HG03060 (cell line): ENCODE measurements at regions not wholly inside any gene's neighbourhood (a gene's known extent, or its start where the extent isn't known, plus 50 kb on each side); places are given as distances from the start of the nearest gene placed in this dataset.
"Not testable (repeated sequence)": the region's sequence is repeated elsewhere in the genome, so short reads cannot be mapped to it uniquely, and the experiment has no call there.

Source experiments
- ATAC-seq: cut with Tn5 transposase; IDR thresholded peaks from one replicate; pipeline ENCODE4 v1.9.1; 2021; ENCODE audit warnings: low read depth, moderate number of reproducible peaks; ENCODE audit not compliant: unreplicated experiment

DNA sequence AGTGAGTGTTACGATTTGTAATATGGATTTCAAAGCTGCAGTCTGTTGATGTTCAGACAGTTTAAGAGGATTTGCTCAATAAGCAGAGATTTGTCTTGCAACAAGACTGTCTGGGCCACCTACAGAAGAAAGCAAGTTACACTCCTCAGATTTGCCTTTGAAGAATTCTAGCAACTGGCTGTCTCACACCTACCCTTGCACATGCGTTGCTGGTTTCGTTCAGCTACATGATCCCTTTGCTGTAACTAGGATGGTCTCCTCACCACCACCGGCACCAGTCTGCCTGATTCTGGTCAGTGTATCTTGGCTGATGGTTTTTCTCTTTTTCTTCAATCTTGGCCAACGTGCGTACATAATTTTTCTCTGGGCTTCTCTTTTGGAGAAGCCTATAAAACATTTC is 172.7 kb upstream of the LCORL start:
- no peak for ATAC-seq

DNA sequence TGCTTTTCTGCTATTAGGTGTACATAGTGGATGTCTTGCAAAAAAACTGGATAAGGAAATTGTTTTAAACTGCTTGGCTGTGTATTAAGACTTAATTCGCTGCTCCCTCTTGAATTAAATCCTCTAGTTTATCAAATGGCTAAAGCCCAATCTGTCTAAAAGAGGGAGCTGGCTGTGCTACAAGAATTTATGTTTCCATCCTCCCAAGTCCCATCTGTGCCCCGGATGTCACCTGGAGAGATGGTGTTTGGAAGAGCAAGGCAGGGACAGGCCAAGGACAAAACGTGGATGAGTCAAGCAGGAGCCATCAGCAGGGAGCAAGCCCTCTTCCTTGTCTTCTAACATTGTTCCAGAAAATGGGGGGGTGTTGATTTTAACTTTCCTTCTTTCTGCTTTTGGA is 171.3 kb upstream of the LCORL start:
- ATAC-seq = no peak

DNA sequence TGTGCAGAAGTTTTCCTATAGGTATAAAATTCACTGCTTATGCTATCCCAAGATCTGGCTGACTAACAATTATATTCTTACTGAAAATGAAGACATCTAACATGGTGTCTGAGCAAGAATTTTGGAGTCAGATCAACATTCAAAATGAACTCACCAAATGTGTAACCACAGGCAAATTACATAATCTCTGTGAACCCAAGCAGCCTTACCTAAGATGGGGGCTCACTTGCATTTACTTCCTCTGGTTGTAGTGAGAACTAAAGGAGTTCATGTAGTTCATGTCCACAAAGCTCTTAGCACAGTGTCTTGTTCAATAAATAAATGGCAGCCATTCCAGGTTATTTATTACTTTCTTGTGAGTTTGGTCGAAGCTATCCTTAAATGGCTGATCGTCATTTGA is 163.9 kb upstream of the LCORL start:
- ATAC-seq = no peak

DNA sequence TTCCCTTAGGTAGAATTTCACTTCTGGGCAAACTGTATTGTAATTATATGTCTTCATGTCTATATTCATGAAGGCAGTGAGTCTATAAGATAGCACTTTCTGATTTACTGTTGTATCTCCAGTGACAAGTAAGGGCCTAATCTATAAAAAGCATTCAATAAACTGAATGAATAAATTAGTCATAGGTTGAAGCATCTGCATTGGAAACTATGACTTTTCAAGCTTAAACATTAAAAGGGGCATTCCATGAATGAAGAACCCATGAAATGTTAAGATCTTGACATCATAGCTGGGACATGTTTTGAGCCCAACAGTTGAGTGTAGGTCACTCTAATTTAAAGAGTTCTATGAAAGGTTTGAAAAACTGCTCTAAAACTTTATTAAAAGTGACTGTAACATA is 159.3 kb upstream of the LCORL start:
- no peak for ATAC-seq

DNA sequence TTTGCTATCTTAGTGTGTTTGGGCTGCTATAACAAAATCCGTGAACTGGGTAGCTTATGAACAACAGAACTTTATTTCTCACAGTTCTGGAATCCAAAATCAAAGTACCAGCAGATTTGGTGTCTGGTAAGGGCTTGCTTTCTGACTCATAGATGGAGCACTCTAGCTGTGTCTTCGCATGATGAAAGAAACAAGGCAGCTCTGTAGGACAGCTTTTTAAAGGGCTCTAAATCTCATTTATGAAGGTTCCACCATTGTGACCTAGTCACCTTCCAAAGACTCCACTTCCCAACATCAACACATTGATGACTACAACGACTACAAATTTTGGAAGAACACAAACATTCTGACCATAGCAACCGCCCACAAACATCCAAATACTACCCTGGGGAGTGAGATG is 158.6 kb upstream of the LCORL start:
- ATAC-seq = no peak

DNA sequence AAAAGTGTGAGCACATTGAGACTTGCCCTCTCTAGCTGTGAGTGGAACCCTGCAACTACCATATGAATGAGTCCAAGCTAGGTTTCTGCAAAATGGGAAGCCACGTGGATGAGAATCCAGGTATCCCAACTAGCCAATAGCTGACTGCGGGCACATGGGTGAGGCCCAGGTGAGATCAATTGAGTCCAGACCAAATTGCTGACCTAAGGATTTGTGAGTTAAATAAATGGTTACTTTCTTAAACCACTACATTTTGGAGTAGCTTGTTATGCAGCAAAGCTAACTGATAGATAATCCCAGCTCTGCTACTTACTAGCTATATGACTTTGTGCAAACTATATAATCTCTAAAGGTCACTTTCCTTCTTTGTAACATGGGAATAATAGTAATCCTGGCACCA is 150.3 kb upstream of the LCORL start:
- ATAC-seq = no peak

DNA sequence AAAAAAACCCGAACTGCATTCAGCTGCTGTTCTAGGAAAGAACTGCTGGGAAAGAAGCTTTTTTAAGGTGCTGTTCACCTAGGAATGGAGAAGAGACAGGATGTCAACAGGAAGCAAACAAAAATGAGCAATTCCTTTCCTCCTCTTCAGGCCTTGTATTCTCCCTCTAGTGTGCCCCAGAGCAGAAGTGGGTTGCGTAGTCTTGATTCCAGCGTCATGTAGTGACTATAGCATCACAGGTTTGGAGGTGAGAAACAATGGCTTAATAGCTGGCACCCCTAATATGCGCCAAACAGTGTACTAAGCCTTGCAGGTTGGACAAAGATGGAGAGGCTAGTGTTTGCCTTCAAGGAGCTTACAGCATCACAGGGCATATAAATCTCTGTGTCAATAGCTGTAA is 146.3 kb upstream of the LCORL start:
- ATAC-seq = no peak

DNA sequence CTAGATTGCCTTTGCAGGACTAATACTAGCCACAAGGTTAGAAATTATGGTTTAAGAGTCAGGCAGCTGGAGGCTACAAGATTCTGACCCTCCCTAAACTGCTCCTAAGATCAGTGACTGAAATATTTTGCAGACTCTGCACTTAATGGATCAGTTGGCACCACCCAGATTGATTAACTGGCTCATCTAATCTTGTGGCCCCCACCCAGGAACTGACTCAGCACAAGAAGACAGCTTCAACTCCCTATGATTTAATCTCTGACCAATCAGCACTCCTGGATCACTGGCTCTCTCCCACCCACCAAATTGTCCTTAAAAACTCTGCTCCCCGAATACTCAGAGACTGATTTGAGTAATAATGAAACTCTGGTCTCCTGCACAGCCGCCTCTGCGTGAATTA is 145.4 kb upstream of the LCORL start:
- ATAC-seq = no peak

DNA sequence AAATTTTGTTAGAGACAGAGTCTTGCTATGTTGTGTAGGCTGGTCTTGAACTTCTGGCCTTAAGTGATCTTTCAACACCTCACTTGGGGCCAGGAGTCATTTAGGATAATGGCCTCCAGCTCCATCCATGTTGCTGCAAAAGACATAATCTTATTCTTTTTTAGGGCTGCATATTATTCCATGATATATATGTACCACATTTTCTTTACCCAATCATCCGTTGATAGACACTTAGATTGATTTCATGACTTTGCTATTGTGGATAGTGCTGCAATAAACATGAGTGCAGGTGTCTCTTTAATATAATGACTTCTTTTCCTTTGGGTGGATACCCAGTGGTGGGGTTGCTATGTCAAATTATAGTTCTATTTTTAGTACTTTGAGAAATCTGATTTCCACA is 140.9 kb upstream of the LCORL start:
- no peak for ATAC-seq

DNA sequence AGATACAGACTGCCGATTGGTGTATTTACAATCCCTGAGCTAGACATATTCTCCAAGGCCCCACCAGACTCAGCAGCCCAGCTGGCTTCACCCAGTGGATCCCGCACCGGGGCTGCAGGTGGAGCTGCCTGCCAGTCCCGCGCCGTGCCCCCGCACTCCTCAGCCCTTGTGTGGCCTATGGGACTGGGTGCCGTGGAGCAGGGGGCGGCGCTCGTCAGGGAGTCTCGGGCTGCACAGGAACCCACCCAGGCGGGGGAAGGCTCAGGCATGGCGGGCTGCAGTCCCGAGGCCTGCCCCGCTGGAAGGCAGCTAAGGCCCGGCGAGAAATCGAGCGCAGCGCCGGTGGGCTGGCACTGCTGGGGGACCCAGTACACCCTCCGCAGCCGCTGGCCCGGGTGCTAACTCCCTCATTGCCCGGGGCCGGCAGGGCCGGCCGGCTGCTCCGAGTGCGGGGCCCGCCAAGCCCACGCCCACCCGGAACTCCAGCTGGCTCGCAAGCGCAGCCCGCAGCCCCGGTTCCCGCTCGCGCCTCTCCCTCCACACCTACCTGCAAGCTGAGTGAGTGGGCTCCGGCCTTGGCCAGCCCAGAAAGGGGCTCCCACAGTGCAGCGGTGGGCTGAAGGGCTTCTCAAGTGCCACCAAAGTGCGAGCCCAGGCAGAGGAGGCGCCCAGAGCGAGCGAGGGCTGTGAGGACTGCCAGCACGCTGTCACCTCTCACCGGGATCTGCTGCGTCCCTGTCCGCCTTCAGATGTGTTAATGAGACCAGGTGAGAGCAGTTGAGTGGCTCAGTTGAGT is 137.8 kb upstream of the LCORL start:
- not testable (repeated sequence) for ATAC-seq

DNA sequence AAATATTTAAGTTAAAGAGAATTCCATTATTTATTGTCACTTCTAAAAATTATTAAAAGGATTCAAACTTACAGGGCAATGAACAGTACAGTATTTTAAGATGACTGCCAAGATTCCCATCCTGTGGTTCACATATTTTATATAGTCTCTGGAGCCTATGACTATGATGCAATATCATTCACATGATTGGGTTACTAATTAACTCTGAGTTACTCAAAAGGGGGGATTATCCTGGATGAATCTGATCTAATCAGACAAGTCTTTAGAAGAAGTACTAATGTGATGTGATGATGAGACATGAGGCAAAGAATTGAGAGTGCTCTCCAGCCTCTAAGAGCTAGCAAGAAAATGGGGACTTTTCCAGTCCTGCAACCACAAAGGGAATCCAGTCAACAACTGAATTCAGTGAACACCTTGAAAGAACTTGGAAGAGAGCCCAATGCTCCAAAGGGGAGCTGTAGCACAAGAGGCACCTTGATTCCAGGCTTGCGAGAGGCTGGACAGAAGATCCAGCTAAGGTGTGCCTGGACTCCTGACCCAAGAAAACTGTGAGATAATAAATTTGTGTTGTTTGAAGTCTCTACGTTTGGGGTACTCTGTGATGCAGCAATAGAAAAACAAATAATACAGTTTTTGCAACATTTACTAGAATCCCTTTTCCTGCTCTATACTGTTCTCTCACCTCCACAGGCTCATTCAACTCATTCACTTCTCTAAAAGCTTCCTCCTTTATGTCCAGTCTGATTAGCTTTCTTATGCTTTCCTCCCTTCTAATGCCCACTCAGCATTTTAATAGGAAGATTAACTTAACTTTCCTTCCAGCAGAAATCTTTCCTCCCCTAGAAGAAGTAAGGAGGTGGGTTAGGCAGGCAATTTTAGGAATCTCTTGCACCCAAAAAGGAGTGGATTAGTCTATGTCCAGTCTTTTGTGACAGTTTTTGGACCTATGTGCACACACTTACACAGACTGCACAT is 133.8 kb upstream of the LCORL start:
- ATAC-seq = no peak

DNA sequence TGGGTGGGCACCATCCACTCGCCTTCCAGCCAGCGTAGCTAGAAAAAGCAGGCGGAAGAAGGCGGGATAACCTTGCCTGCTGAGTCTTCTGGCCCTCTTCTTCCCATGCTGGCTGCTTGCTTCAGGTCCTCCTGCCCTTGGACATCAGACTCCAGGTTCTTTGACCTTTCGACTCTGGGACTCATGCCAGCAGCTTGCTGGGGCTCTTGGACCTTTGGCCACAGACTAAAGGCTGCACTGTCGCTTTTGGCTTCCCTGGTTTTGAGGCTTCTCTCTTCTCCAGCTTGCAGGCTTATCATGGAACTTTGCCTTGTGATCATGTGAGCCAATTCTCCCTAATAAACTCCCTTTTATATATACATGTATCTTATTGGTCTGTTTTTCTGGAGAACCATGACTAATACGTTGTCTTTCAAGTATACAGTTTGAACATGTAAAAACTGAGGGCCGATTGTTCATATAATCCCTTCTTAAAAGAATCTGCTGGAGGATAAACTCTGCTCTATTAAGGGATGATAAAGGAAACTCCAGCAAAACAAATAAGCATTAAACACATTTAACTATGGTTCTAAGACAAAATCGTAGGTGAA is 116.6 kb upstream of the LCORL start:
- no peak for ATAC-seq

DNA sequence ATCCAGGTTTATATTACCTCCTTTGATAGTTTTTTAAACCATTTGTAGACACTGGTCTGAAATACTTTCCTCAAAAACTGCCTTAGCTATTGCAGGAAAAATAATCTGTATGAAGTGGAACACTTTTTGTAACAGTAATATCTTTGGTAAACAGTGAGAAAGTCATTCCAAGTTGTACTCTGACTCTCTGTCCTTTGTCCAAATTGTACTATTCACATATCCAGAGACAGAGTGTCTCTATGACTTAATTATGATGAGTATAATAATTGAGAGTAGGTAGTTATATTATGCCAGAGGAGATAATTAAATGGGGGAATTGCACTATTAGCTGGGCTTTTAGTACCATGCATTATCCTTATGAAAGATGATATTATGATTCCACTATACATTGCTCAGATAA is 112.6 kb upstream of the LCORL start:
- ATAC-seq = no peak

DNA sequence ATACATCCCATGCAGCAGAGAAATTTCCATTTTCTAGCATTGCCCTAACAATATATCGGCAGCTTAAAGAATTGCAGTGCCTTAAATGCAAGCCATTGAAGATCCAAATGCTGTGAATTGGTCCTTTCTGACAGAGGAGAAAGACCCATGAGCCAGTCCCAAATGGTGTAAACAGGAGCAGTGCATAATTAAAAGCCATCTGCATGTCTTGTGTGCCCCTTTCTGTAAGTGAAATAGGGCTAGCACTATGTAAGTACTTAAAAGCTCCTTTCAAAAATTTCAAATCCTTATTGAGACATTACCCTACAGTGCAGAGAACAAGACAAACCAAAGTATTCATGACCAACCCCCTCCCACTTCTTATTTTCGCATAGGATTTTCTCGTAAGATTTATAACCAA is 108.7 kb upstream of the LCORL start:
- no peak for ATAC-seq

DNA sequence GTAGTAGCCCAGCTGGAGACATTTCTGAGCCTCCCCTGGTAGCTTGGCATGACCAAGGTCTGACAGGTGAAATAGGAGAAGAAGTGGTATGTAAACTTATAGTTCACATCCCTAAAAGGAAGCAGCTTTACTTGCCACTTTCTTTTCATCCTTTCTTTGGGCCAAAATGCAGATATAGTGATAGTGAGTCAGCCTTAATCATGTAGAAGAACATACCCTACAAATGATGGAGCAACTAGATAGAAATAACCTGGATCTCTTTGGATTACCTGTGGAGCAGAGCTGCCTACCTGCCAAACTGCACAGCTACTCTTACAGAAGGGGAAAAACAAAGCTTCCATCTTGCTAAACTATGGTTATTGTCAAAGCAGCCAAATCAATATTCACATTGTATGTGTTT is 106.7 kb upstream of the LCORL start:
- ATAC-seq = no peak

DNA sequence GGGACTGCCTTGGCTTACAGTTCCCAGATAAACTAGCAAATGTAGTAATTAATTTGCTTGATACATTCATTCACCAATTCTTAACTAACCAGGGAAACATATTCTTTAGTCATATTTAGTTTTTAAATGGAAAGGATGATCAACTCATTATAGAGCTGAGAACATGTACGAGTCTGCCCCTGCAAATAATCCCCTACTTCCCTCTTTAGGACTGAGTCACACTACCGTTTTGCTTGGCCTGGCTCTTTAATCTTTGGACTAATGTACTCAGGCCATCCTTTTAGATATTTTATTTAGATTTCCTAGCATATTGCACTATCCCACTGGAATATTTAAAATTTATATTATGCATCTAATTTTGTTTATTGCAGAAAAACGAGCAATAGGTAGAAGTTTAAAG is 105.5 kb upstream of the LCORL start:
- ATAC-seq = no peak

DNA sequence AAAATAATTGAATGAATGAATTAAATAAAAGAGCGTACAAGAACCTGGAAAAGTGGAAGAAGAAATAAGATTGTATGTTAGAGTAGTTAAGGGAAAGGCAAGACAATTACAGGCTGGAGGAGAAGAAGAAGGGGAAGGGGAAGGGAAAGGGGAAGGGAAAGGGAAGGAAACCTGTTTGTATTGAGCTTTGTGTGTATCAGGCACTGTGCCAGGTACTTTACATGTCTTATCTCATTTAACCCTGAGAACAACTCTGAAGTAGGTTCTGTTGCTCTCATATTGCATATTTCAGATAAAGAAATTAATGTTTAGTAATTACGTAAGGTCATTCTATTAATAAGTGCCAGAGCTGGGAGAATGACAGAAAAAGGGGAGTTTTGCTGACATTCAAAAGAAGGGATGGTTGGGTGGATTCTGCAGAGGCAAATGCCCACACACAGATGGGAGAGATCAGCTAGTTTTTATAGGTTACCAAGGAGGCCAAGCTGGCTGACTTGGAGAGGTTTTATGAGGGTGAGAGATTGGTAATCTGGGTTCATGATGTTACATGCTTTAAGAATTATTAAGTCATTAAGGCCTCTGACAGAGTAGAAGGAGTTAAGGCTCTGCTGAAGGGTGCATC is 92.3 kb upstream of the LCORL start:
- ATAC-seq = no peak

DNA sequence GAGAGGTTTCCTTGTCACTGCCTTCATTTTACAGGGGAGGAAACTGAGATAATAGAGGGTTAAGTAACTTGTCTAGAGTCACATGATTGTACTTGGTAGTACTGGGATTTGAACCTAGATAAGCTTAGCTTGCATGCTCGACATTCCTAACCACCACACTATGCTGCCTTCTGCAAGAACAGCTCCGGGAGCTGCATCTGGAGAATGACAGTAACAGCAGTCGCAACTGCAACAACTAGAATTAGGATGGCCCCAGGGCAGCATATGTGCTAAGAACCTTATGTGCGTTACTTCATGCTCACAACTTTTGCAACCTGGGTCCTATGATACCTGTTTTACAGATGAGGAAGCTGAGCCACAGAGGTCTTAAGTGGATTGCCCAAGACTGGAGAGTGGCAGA is 89.5 kb upstream of the LCORL start:
- ATAC-seq = no peak

DNA sequence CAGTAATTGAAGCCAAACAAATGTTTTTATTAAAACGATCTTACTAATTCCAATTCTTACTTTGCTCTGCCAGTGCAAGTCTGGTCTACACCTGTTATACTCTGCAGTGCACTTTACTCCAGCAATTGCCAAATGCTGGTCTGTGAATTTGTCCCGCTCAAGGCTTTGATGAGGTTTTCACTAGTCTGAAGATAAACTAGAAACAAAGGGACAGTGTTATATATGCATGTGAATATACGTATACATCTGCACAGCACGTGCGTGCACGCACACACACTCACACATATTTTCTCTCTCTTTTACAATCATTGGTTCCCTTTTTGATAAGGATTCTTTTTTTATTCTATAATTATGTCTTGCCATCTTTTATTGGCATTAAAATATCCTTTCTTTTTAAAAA is 88.5 kb upstream of the LCORL start:
- ATAC-seq = no peak

DNA sequence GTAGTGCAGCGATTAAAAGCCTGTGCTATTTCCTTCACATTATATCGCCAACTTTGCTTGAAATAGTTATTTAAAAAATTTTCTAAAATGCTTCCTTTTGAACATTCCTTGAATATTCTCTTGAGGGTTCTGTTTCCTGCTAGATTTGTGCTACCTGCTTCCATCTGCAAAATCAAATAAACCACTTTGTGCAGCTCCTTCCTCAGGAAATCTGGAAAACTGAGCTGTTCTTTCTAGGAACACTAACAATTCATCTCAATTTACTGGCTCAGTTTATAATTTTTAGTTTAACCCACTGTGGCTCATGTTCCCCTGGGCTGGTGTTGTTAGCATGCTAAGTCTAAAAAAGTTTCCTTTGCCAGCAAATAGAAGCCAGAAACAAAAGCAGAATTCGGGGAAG is 88.1 kb upstream of the LCORL start:
- ATAC-seq = no peak
